ENCODE measurements at regions not wholly inside any gene's neighbourhood (a gene's known extent, or its start where the extent isn't known, plus 50 kb on each side); places are given as distances from the start of the nearest gene placed in this dataset.

DNA sequence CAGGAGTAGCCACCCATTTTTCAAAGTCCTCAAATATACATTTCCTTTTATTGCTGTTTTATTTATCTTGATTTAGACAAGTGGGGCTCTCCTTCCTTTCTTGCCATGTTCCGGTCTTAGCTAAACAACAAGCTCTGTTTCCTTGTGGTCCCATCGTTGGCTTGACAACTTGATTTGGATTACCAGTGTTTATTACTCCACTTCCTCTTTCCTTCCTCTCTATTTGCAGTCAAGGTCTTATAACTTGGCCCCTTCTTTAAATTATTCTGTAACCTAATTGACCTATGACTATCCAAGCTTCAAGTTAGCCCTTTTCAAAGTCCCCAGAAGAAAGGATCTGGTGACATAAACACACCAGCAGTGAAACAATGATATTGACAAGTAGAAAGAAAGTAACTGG, 130.6 kb upstream of the STT3B start:
- TF ChIP-seq POLR2A (IDR thresholded peaks at IDR 0.05) (no peak), EP300 (IDR thresholded peaks at IDR 0.05) (no peak)
- TF ChIP-seq, protein P1, sequence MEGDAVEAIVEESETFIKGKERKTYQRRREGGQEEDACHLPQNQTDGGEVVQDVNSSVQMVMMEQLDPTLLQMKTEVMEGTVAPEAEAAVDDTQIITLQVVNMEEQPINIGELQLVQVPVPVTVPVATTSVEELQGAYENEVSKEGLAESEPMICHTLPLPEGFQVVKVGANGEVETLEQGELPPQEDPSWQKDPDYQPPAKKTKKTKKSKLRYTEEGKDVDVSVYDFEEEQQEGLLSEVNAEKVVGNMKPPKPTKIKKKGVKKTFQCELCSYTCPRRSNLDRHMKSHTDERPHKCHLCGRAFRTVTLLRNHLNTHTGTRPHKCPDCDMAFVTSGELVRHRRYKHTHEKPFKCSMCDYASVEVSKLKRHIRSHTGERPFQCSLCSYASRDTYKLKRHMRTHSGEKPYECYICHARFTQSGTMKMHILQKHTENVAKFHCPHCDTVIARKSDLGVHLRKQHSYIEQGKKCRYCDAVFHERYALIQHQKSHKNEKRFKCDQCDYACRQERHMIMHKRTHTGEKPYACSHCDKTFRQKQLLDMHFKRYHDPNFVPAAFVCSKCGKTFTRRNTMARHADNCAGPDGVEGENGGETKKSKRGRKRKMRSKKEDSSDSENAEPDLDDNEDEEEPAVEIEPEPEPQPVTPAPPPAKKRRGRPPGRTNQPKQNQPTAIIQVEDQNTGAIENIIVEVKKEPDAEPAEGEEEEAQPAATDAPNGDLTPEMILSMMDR (IDR thresholded peaks at IDR 0.05) = no peak
